ENCODE measurements at regions not wholly inside any gene's neighbourhood (a gene's known extent, or its start where the extent isn't known, plus 50 kb on each side); places are given as distances from the start of the nearest gene placed in this dataset.
"Not testable (repeated sequence)": the region's sequence is repeated elsewhere in the genome, so short reads cannot be mapped to it uniquely, and the experiment has no call there.

DNA sequence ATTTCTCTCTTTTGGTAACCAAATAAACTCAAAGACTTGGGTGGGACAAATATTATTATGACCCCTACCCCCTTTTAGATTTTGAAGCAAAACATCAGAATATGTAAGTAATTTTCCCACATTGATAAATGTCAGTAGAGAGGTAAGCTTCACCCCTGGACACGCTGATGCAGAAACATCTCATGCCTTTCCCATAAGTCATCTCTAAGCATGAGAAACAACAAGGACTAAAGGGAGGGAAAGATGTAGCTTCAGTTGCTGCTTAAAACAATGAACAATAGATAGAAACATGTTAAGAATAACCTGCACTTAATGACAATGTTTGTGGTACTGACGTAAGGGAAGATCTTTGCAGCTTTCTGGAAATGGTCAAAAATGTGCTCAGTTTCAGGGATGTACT is 56.3 kb upstream of the SLC8A3 start:
- DNase-seq (ENCODE audit: low read depth in 2 of 2): no peak
- TF ChIP-seq CTCF (conservative IDR thresholded peaks at IDR 0.05 in 1 of 2, IDR thresholded peaks at IDR 0.05 in 1 of 2; ENCODE audit: low read depth in 1 of 2, low read length in 2 of 2): no peak
- no peak for TF ChIP-seq EZH2 (IDR thresholded peaks at IDR 0.05; ENCODE audit: low read length, missing control alignments)
- no peaks in the 10 kb centered on the region for H3K79me2 ChIP-seq (ENCODE audit: control insufficient read depth, insufficient read depth, low read length)

GRCh38 chr14:70239802-70240201 is 51.1 kb upstream of the SLC8A3 start:
- DNase-seq (ENCODE audit: low read depth in 2 of 2): no peak
- Histone ChIP-seq H3K4me3 (replicated peaks in 1 of 4; ENCODE audit: control extremely low read depth in 1 of 4, insufficient read depth in 1 of 4, low read depth in 3 of 4, low read length in 4 of 4) (no peak overlapping the region), H3K79me2 (ENCODE audit: control insufficient read depth, insufficient read depth, low read length) (no peaks in the 10 kb centered on the region), H2AFZ (ENCODE audit: low read length) (no peak overlapping the region), H3K9ac (ENCODE audit: insufficient read depth, low read length) (no peak overlapping the region), H3K4me2 (ENCODE audit: extremely low read depth, insufficient read depth, low read length) (no peak overlapping the region), H3K36me3 (ENCODE audit: control insufficient read depth, insufficient read depth, low read length) (no peaks in the 10 kb centered on the region), H4K20me1 (ENCODE audit: control insufficient read depth, extremely low read depth, insufficient read depth, low read length) (no peaks in the 10 kb centered on the region), H3K9me3 (ENCODE audit: control insufficient read depth, insufficient read depth, low read depth, low read length) (no peaks in the 10 kb centered on the region), H3K4me1 (ENCODE audit: control insufficient read depth, extremely low read depth, insufficient read depth, low read length) (no peaks in the 10 kb centered on the region), H3K27ac (ENCODE audit: insufficient read depth, low read length) (no peak overlapping the region), H3K27me3 (ENCODE audit: control insufficient read depth, insufficient read depth, low read length) (no peaks in the 10 kb centered on the region)
- TF ChIP-seq CTCF (conservative IDR thresholded peaks at IDR 0.05 in 1 of 2, IDR thresholded peaks at IDR 0.05 in 1 of 2; ENCODE audit: low read depth in 1 of 2, low read length in 2 of 2) (no peak), EZH2 (IDR thresholded peaks at IDR 0.05; ENCODE audit: low read length, missing control alignments) (no peak)

More for the DNA sequence above, 56.3 kb upstream of the SLC8A3 start:
- no peak overlapping the region for H3K4me2 ChIP-seq (ENCODE audit: extremely low read depth, insufficient read depth, low read length)
- no peaks in the 10 kb centered on the region for H3K9me3 ChIP-seq (ENCODE audit: control insufficient read depth, insufficient read depth, low read depth, low read length)
- no peaks in the 10 kb centered on the region for H3K36me3 ChIP-seq (ENCODE audit: control insufficient read depth, insufficient read depth, low read length)
- no peaks in the 10 kb centered on the region for H4K20me1 ChIP-seq (ENCODE audit: control insufficient read depth, extremely low read depth, insufficient read depth, low read length)
- no peaks in the 10 kb centered on the region for H3K27me3 ChIP-seq (ENCODE audit: control insufficient read depth, insufficient read depth, low read length)
- H3K4me3 ChIP-seq (replicated peaks in 1 of 4; ENCODE audit: control extremely low read depth in 1 of 4, insufficient read depth in 1 of 4, low read depth in 3 of 4, low read length in 4 of 4): no peak overlapping the region
- H2AFZ ChIP-seq (ENCODE audit: low read length): no peak overlapping the region
- H3K4me1 ChIP-seq (ENCODE audit: control insufficient read depth, extremely low read depth, insufficient read depth, low read length): no peaks in the 10 kb centered on the region
- no peak overlapping the region for H3K27ac ChIP-seq (ENCODE audit: insufficient read depth, low read length)
- H3K9ac ChIP-seq (ENCODE audit: insufficient read depth, low read length): no peak overlapping the region

GRCh38 chr14:70238635-70239034 is 49.9 kb upstream of the SLC8A3 start:
- H2AFZ ChIP-seq (ENCODE audit: low read length); DNase-seq (ENCODE audit: low read depth in 2 of 2); H3K36me3 ChIP-seq (ENCODE audit: control insufficient read depth, insufficient read depth, low read length); H3K4me3 ChIP-seq (replicated peaks in 1 of 4; ENCODE audit: control extremely low read depth in 1 of 4, insufficient read depth in 1 of 4, low read depth in 3 of 4, low read length in 4 of 4); H3K79me2 ChIP-seq (ENCODE audit: control insufficient read depth, insufficient read depth, low read length); H3K4me2 ChIP-seq (ENCODE audit: extremely low read depth, insufficient read depth, low read length); H4K20me1 ChIP-seq (ENCODE audit: control insufficient read depth, extremely low read depth, insufficient read depth, low read length); H3K9ac ChIP-seq (ENCODE audit: insufficient read depth, low read length); H3K27ac ChIP-seq (ENCODE audit: insufficient read depth, low read length); H3K27me3 ChIP-seq (ENCODE audit: control insufficient read depth, insufficient read depth, low read length); H3K9me3 ChIP-seq (ENCODE audit: control insufficient read depth, insufficient read depth, low read depth, low read length); H3K4me1 ChIP-seq (ENCODE audit: control insufficient read depth, extremely low read depth, insufficient read depth, low read length): not testable (repeated sequence)
